Hepatic stellate cell (primary cell): ENCODE measurements at regions not wholly inside any gene's neighbourhood (a gene's known extent, or its start where the extent isn't known, plus 50 kb on each side); places are given as distances from the start of the nearest gene placed in this dataset.
"Not testable (repeated sequence)": the region's sequence is repeated elsewhere in the genome, so short reads cannot be mapped to it uniquely, and the experiment has no call there.

ENCODE experiments used
- DNase-seq: peaks from one replicate; pipeline ENCODE4 v3.0.0; 2011; ENCODE audit warnings: low spot score

DNA sequence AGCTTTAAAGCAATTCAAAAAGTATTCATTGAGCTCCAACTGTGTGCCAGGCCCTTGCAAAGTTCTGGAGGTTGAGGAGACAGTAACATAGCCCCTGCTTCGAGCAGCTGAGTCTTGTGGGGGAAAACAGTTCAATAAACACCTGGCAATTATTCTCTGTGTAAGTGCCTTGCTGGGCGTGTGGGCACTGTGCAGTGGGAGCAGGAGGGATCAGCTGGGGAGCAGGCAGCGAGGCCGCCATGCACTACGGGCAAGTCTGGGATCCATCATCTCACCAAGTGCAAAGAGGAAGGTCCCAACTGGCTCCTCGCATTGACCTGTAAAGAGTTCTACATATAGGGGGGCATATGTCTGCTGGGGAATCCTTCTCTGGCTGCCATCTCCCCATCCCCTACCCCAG, 342.2 kb upstream of the HS6ST1 start:
- no peak for DNase-seq

DNA sequence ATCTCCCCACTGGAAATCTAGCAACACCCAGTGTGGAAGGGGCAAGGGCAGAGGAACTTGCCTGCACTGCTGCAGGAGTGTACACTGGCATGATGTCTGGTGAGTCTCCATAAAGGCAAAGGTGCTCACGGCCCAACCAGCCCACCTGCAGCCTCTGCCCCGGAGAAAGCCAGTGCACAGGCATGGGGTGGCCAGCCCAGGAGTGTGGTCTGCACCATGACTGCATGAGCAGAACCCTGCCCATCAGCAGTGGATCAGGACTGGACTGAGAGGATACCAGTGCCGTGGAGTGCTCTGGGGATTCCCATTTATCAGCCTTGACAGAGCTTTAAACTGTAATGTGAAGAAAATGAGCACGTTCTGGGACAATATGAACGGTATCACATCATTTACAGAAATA, 342.6 kb upstream of the HS6ST1 start:
- no peak for DNase-seq

DNA sequence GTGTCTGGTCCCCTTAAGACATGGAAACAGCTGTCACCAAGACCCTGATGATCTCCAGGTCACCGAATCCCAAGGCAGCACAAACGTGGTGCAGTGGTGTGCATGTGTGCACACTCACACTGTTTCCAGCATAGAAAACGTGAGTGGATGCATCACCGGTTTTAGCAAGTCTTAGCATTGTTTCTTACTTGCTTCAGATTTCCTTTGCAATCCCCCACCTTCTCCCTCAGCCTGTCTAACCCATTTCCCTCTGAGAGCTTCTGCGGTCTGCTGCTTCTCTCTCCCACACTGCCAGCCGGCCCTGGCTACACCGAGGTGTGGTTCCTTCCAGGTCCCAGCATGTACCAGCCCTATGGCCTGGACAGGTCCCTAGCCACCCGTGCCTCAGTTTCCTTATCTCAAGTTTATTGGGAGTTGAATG, 343.4 kb upstream of the HS6ST1 start:
- DNase-seq, result no peak

DNA sequence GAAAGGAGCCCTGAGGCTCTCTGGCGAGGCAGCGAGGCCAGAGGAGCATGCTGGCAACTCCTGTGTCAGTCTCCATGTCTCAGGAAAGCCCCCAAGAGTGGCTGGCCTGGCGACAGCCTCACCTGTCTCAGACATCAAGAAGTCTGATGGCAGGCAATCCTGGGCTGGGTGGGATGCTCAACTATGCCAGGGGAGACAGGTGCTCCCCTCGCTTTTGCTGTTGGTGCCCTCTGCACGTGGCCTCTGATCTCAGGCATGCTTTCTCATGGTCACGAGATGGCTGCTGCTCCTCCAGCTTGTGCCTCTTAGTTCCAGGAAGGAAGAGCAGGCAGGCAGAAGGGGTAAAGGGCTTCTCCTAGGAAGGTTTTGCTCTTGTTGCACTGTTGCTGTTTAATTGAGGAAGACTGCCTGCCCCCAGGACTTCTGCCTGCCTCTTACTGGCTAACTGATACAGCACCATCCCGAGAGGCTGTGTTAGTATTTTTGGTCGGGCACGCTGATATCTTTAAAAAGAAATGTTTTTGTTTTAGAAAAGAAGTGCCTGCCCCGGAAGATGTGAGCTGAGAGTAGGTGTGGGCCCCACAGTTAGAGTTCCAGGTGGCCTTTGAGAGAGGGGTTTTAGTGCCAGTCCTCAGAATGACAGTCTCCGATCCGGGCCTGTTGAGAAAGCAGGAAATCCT, 344.8 kb upstream of the HS6ST1 start:
- DNase-seq, result no peak

DNA sequence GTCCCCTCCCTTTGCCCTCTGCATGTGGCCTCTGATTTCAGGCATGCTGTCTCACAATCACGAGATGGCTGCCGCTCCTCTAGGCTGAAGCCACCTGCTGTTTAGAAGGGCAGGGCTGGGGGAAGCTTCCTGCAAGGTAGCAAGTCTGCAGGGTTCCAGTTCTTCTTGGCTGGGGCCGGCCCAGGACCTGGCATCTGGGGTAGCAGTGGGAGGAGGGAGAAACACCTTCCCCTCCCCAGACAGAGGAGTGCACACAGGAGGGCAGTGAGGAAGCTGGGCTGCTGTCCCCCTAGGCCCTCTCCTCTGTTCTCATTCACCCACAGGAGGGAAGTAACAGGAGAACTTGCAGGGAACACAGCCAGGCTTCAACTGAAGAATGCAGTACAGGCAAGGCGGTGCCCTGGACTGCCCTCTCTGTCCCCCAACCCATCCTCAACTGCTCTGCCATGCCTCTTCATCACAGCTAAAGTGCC, 345.9 kb upstream of the HS6ST1 start:
- no peak for DNase-seq

DNA sequence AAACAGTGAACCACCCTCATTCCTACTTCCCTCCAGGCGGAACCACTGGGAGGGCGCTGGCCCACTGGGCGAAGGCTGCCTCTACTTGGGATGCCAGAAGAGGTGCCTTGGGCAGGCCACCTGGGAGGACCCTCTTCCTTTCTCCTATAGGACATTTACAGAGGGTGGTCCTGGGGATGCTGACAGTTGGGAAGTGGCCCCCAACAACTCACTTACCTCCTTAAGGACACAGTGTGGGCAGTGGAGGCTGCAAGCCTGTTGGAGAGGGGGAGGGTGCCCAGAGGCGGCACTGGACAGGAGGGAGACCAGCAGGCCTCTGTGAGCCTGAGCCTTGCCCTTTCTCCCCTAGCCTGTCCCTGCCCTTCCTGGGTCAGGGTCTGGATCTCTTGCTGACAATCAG, 346.4 kb upstream of the HS6ST1 start:
- no peak for DNase-seq

DNA sequence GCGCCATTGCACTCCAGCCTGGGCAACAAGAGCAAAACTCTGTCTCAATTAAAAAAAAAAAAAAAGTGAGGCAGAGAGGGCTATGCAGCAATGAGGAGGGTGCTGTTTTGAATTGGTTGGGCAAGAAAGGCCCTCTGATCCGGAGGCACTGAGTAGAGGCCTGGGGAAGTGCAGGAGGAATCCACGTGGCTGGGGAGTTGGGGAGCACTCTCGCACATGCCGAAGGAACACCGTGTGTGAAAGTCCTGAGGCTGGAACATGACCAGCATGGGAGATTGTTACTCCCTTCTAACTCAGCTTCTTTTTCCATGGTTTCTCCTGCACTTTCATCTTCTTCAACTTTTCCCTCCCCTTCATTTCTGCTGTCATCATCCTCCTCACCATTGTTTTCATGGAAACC, 347.9 kb upstream of the HS6ST1 start:
- DNase-seq, result no peak

DNA sequence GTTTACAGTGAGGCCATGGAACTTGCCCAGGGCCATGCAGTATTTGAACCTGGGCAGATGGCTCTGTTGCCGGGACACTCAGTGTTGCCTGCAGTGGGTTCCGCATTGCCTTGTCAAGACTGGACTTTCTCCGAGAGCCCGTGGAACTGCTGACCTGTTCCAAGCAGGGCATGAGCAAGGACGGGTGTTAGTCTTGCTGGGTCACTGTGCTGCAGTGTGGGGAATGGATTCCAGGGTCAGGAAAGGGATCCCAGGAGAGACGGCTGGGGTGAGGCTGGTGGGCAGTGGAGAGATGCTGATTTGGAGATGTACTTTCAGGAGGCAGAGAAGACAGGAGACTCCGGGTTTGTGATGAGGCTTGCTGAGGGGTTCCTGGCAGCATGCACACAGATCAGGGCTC, 348.7 kb upstream of the HS6ST1 start:
- no peak for DNase-seq

DNA sequence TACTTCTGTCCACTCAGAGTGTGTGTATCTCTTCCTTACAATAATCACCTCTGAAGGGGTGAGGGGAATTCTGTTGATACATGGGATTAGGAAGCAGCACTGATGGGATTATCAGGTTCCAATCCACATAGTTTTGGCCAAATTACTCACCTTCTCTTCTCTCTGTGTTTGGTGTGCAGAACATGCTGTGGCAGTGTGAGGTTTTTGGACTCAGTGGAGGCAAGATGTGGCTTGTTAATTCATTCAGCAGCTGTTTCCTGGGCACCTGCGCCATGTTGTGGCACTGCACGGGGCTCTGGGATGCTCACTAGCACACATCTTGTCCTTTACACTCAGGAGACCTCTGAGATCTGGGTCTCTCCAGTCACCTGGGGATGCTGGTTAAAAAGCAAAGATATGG, 350.3 kb upstream of the HS6ST1 start:
- no peak for DNase-seq

DNA sequence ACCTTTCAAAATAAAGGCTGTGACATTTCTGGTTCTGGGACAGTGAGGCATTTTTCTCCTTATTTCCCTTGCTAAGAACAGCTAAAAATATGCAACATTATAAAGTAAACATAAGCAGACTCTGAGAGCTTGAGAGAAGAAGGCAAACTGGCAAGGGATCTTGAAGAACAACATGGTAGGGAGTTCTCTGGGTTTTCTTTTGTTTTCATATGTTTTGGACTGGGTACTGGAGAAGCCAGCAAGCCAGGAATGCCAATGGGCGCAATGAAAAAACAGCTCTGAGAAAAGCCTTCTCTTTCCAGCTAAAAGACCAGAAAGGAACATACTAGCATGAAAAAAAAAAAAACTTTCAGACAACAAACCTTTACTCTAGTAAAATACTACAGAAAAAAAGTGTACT, 351.4 kb upstream of the HS6ST1 start:
- no peak for DNase-seq

DNA sequence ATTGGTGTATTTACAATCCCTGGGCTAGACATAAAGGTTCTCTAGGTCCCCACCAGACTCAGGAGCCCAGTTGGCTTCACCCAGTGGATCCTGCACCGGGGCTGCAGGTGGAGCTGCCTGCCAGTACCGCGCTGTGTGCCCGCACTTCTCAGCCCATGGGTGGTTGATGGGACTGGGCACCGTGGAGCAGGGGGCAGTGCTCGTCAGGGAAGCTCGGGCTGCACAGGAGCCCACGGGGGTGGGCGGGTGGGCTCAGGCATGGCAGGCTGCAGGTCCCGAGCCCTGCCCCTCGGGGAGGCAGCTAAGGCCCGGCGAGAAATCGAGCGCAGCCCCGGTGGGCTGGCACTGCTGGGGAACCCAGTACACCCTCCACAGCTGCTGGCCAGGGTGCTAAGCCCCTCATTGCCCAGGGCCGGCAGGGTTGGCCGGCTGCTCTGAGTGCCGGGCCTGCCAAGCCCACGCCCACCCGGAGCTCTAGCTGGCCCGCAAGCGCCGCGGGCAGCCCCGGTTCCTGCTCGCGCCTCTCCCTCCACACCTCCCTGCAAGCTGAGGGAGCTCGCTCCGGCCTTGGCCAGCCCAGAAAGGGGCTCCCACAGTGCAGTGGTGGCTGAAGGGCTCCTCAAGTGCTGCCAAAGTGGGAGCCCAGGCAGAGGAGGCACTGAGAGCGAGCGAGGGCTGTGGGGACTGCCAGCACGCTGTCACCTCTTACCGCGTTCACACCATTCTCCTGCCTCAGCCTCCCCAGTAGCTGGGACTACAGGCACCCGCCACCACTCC, 353.5 kb upstream of the HS6ST1 start:
- not testable (repeated sequence) for DNase-seq

DNA sequence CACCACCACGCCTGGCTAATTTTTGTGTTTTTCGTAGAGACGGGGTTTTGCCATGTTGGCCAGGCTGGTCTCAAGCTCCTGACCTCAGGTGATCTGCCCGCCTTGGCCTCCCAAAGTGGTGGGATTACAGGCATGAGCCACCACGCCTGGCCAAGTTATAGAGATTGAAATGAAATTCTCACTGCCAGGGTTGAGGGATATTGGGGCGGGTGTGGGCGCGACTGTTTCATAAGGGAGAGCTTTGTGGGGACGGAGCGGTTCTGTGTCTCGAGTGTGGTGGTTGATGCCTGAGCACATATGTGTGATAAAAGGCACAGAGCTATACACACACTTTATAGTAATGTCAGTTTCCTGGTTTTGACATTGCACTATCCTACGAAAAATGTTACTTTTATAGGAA, 361.0 kb upstream of the HS6ST1 start:
- not testable (repeated sequence) for DNase-seq

DNA sequence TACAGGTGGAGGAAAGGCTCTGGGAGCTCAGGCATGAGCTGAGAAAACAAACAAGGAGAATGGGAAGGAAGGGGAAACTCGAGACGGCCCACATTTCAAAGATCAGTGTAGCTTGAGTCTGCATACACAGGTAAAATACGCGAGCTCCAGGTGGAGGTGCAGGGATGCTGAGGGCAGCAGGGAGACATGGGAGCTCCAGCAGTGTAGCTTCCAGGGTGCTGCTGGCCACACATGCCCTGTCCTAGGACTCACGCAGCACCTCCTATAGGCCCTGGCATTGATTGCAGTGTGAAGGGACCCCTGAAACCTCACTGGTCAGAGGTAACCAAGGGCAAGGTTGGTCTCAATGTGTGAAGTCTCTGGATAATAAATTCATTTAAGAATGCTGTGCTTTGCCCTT, 362.8 kb upstream of the HS6ST1 start:
- DNase-seq, result no peak

DNA sequence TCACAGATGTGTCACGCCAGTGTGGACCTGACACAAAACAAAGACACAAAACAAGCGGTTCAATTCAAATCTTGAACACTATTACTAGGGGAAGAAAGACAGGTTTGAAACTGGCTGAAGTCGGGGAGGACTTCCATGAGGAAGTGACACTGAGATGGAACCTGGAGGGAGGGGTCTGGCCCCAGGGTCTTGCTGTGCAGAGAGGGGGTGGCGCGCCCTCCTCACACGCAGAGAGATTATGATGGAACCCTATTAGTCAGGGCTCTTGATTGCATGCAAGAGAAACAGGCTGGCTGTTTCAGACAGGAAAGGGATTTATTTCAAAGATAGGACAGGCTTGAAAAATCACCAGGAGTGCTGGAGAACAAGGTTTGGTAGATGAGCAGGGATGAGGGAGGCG, 363.6 kb upstream of the HS6ST1 start:
- DNase-seq, result no peak

DNA sequence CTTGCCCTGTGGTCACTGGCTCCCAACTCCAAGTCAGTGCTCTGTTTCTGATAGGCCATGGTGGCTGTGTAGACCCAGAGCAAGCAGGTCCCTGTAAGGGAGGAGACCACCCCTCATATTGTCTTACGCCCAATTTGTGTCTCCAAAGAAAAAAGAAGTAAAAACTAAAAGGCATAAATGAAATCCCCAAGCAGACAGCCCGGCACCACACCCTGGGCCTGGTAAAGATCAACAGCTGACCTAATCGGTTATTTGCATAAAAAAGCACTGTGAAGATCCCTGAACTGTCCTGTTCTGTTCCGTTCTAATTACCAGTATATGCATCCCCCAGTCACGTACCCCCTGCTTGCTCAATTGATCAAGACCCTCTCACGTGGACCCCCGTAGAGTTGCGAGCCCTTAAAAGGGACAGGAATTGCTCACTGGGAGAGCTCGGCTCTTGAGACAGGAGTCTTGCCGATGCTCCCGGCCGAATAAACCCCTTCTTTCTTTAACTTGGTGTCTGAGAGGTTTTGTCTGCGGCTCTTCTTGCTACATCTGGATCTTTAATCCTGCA, 364.1 kb upstream of the HS6ST1 start:
- no peak for DNase-seq

DNA sequence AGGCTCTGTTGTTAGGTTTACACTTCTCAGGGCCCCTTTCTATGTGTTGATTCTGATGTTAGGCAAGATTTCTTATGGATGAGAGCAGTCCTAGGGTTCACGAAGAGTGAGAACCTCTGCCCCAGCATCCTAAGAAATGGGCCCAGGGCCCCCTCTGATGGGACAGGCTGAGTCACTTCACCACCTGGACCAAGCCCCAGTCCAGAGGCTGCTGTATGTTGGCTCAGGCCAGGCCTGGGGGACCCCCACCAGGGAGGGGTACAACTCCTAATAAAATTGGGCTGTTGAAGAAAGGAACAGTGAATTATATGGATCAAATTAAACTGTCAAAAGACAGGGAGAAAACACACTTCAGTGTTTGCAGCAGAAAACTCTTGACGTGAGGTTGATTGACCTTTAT, 365.9 kb upstream of the HS6ST1 start:
- DNase-seq, result no peak

DNA sequence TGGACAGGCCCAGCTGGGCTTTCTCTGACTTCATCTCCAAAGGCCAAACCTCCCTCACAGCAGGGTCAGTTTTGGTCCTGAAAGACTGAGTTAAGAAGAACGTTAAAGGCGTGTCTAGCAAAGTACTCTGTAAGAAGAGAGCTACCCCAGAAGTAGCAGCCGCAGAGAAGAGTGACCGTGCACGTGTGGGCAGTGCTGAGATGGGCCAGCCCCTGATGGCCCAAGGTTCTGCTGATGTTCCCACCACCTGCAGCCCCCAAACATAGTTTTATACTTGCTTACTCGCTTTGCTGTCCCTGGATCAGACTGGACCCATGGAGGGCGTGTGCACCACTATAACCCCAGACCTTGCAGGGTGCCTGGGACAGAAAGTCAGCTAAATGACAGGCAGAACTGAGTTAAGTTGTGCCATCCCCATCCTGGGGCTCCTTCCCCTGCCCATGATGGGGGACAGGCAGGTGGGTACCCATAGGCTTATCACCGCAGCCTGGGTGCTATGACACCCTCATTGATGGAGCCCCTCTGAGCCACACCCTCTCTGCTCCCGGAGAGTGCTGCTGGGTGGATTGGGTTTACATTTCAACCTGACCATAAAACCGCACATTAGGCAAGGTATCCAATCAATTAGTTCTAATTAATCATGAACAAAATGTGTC, 367.3 kb upstream of the HS6ST1 start:
- no peak for DNase-seq

DNA sequence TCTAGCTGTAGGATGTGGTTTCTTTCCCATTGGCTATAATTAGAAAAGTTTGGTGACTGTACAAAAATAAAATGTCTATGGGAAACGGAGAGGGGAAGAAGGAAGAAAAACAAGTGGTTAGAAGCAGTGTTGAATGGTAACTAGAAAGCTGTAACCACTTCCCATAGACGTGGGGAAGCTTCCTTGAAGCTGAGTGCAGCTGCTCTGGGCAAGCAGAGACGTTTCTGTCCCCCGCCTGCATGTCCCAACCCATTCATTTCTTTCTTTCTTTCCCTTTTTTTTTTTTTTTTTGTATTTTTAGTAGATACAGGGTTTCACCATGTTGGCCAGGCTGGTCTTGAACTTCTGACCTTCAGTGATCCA, 367.8 kb upstream of the HS6ST1 start:
- no peak for DNase-seq

DNA sequence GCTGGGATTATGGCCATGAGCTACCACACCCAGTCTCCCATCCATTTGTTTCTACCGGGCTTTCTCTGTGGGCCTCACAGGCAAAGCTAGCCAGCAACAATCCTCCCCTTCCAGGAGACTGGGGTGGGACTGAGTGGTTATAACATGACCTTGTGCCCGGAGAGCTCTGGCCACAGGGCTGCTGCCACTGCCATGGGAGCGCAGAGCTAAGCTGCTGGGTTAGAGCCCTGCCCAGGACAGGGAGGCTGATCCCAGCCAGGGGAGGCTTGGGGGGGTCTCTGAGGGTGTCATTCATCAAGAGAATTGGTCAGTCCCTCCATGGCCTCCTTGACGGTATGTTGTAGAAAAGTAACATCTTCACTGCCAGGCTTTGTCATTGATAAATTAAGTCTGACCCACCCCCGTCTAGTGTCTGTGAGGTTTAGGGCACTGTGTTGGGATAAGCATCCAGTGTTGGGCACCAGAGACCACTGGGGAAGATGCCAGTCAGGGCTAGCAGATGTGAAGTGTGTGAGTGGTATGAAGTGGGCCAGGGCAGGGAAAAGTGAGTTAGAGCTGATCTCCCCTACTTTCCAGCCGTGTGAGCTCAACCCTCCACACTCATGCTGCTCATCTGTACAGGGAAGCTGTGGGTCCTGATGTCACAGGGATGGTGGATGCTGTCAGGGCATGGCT, 368.4 kb upstream of the HS6ST1 start:
- DNase-seq, result no peak

DNA sequence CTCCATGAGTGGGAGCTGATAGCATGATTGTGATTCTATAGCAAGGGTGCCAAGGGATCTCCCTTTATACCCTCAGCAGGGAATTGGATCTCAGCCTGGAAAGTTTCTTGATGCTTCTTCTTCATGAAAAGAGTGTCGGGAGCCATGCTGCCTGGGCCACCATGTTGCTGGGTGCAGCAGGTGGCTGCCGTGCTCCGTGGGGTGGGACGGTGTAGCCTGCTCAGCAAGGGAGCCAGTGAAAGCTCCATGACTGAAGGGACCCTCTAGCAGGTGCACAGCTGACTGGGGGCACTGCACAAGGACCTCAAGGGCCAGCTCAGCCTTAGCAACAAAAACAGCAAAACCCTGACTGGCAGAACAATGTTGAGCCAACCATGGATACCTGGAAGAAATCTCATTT, 368.9 kb upstream of the HS6ST1 start:
- no peak for DNase-seq

DNA sequence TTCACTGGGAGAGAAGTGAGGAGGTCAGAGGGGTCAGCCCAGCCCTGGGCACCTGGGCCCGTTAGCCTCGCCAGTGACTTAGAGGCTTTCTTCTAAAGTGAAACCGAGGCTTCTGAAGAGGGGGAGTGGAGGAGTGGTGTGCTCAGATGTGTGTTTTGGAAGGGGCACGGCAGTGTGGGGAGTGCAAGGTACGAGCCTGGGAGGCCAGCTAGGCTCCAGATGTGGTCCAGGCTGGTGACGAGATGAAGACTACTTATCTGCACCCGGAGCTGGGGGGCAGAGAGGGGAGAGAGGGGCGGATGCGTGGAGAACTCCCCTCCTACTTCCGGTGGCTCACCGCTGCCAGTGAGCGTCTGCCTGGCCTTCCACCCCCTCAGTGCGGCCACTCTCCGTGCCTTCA, 371.3 kb upstream of the HS6ST1 start:
- no peak for DNase-seq

DNA sequence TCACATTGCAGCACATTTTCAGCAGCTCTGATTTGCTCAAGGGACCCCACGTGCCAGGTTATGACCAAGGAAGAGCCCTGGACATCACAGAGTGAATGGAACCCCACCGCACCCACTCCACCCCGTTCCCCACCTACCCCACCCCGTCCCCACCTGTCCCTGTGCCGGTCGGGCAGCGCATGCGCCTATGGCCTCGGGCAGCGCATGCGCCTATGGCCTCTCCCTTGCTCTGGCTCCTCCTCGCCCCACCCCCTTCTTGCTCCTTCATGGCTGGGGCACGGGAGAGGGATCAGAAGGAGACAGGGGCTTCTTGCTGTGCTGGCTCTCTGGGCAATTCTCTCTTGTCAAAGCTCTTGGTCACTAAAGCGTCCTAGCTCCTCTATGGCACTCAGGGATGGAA, 371.8 kb upstream of the HS6ST1 start:
- DNase-seq, result no peak

DNA sequence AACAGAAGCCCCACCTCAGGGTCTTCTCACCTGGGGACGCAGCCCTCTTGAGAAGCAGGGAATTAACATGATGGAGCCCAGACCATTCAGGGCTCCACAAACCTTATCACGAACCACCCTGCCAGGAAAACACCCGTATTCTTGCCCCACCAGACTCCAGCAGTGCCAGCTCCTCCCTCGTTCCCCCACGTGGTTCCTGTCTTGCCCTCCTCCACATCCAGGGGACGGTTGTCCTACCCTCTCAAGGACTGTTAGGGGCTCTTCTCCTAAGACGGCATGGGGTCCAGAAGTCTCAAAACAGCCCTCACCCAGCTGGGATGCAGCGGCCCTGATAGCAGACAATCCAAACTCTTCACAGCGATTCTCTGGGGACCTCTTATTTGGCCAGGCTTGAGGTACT, 372.2 kb upstream of the HS6ST1 start:
- no peak for DNase-seq
